Breast epithelium (tissue), 3 donors: ENCODE measurements at regions not wholly inside any gene's neighbourhood (a gene's known extent, or its start where the extent isn't known, plus 50 kb on each side); places are given as distances from the start of the nearest gene placed in this dataset.

Experiments
- CTCF ChIP-seq, 3 donors: fragments of 450-650 bp; IDR thresholded peaks; one replicate each; pipeline ENCODE4 v1.5.1; 2016 to 2017; ENCODE audit warnings: antibody characterized with exemption in 3 of 3, mild to moderate bottlenecking in 3 of 3, moderate library complexity in 3 of 3
- POLR2A ChIP-seq: fragments of 450-650 bp; IDR thresholded peaks from one replicate; pipeline ENCODE4 v1.6.1; 2016; ENCODE audit warnings: antibody characterized with exemption, mild to moderate bottlenecking, moderate library complexity
- POLR2AphosphoS5 ChIP-seq, 3 donors: sonication (generic); formaldehyde crosslinking; IDR thresholded peaks; one replicate each; pipeline ENCODE4 v1.6.1; 2017; ENCODE audit warnings: antibody characterized with exemption in 3 of 3

DNA sequence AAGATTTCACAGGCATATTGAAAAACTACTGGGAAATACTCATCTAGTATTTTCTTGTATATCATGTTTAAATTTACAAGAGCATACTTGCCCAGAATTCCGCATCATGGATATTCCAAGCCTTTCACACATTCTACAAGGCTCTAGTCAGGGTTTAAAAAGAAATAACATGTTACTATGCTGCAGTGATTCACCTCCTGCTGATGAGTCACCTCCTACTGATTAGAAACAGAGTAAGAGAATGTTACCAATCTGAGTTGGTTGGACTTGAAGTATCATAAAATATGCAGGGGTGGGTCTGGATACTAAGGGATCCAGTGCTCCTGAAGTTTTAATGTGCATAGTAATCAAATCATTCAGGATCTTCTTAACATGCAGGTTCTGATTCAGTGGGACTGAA lies 192.0 kb upstream of the ANK2 start:
- no peak for TF ChIP-seq CTCF (IDR thresholded peaks at IDR 0.05)
- TF ChIP-seq POLR2A: no peak
- no peak for TF ChIP-seq POLR2AphosphoS5 (IDR thresholded peaks at IDR 0.05)
